Lower leg skin (tissue), 4 donors: ENCODE measurements at regions not wholly inside any gene's neighbourhood (a gene's known extent, or its start where the extent isn't known, plus 50 kb on each side); places are given as distances from the start of the nearest gene placed in this dataset.

Experiments
- DNase-seq, 2 donors: peaks; one replicate each; pipeline ENCODE4 v3.0.0-alpha.2; 2019; ENCODE audit warnings: low spot score in 2 of 2
- H3K4me3 ChIP-seq: fragments of 200-600 bp; sonication (generic); 2 replicates; pipeline ENCODE4 v1.5.1; 2017; ENCODE audit warnings: mild to moderate bottlenecking, low read depth; ENCODE audit not compliant: poor library complexity, severe bottlenecking
- POLR2A ChIP-seq, 2 donors: fragments of 450-650 bp; IDR thresholded peaks; one replicate each; pipeline ENCODE4 v1.6.1; 2016 to 2017; ENCODE audit warnings: antibody characterized with exemption in 2 of 2, mild to moderate bottlenecking in 1 of 2, moderate library complexity in 1 of 2
- WGBS, 2 donors: methylation state at CpG; one replicate each; pipeline ENCODE4 v1.1.5; 2018; 5-methylcytosine and 5-hydroxymethylcytosine counted together
- intact Hi-C: fragments of 100-400 bp; cut with DNase I; formaldehyde crosslinking; loops from one replicate; pipeline ENCODE4 v1.15.0; 2023; ENCODE audit warnings: low total_unique reads
- TF ChIP-seq, protein P1 (sequence below), 3 donors: fragments of 450-650 bp; IDR thresholded peaks; one replicate each; pipeline ENCODE4 v1.5.1; 2016; ENCODE audit warnings: antibody characterized with exemption in 3 of 3, mild to moderate bottlenecking in 3 of 3, moderate library complexity in 2 of 3

DNA sequence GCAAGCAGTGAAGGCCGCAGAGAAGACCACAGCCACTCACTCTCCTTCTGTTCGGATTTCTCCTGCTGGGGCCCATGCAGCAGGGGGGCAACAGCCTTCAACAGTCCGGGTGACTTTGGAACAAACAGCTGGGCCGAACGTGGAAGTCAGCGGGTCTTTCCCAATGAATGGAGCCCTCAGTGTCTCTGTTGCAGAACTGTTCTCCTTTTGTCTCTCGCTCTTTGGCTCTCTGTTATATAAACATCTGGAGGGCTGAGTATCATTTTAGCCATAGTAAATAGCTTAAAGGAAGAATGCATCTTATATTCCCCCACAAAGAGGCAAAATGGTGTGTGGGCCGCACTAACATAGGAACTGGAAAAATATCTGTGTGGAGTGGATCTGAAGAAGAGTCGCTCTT lies 136.7 kb upstream of the RALGAPA2 start:
- no peak for DNase-seq
- 80 to 81% methylated on average over 9 of the region's 9 CpGs for WGBS, 2 donors
- no peak for TF ChIP-seq POLR2A (IDR thresholded peaks at IDR 0.05)
- TF ChIP-seq, protein P1, sequence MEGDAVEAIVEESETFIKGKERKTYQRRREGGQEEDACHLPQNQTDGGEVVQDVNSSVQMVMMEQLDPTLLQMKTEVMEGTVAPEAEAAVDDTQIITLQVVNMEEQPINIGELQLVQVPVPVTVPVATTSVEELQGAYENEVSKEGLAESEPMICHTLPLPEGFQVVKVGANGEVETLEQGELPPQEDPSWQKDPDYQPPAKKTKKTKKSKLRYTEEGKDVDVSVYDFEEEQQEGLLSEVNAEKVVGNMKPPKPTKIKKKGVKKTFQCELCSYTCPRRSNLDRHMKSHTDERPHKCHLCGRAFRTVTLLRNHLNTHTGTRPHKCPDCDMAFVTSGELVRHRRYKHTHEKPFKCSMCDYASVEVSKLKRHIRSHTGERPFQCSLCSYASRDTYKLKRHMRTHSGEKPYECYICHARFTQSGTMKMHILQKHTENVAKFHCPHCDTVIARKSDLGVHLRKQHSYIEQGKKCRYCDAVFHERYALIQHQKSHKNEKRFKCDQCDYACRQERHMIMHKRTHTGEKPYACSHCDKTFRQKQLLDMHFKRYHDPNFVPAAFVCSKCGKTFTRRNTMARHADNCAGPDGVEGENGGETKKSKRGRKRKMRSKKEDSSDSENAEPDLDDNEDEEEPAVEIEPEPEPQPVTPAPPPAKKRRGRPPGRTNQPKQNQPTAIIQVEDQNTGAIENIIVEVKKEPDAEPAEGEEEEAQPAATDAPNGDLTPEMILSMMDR (IDR thresholded peaks at IDR 0.05): no peak
- intact Hi-C loops: no loop called here
- no peak overlapping the region for H3K4me3 ChIP-seq

DNA sequence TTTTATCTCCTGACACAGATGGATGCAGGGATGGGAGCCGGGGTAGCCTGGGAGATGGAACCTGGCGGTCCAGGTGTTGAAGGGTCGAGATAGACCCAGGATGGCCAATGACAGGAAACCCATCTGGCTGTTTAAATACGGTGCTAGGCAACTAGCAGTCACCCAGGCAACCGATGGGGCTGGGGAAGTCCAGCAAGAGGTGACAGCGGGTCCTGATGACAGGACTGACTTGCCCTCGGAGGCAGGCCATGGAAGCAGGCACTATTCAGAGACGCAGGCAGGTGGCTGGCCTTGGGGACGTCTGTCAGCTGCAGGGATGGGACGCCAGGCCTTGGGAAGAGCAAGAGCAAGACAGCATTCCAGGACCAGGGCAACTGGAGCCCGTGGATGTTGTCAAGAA lies 135.4 kb upstream of the RALGAPA2 start:
- DNase-seq: no peak
- TF ChIP-seq POLR2A (IDR thresholded peaks at IDR 0.05): no peak
- TF ChIP-seq, protein P1 (IDR thresholded peaks at IDR 0.05): no peak
- H3K4me3 ChIP-seq: no peak overlapping the region
- intact Hi-C loops: no loop called here
- WGBS, 2 donors: 87% methylated on average over 11 of the region's 11 CpGs

DNA sequence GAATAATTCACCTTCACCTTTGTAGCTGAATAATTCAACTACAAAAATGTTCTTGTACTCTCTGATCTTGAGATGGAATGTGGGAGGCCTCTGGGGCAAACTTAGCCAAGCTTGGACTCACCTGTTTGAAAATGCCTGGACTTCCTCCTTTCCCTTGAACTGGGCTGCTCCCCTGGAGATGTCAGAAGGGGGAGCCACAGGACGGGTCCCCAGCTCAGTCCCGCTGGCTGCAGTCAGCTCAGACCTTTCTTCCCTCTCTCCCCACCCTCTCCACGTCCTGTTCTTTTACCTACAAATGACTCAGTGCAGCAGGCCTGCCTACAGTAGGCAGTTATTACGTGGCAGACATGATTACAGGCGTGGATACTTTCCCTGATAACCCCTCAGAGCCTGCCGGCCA lies 131.5 kb upstream of the RALGAPA2 start:
- no peak overlapping the region for H3K4me3 ChIP-seq
- intact Hi-C loops: no loop called here
- TF ChIP-seq, protein P1 (IDR thresholded peaks at IDR 0.05): no peak
- no peak for TF ChIP-seq POLR2A (IDR thresholded peaks at IDR 0.05)
- no peak for DNase-seq
- WGBS, 2 donors: 46 to 59% methylated on average over 6 of the region's 6 CpGs

DNA sequence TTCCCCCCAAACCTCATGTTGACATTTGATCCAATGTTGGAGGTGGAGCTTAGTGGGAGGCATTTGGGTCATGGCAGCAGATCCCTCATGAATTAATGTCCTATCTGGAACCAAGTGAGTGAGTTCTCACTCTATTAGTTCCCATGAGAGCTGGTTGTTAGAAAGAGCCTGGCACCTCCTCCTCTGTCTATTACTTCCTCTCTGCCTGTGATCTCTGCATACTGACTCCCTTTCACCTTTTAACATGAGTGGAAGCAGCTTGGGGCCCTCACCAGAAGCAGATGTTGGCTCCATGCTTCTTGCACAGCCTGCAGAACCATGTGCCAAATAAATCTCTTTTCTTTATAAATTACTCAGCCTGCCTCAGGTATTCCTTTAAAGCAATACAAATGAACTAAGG lies 127.3 kb upstream of the RALGAPA2 start:
- TF ChIP-seq POLR2A (IDR thresholded peaks at IDR 0.05): no peak
- TF ChIP-seq, protein P1 (IDR thresholded peaks at IDR 0.05): no peak
- intact Hi-C loops: no loop called here
- H3K4me3 ChIP-seq: no peak overlapping the region
- no peak for DNase-seq

DNA sequence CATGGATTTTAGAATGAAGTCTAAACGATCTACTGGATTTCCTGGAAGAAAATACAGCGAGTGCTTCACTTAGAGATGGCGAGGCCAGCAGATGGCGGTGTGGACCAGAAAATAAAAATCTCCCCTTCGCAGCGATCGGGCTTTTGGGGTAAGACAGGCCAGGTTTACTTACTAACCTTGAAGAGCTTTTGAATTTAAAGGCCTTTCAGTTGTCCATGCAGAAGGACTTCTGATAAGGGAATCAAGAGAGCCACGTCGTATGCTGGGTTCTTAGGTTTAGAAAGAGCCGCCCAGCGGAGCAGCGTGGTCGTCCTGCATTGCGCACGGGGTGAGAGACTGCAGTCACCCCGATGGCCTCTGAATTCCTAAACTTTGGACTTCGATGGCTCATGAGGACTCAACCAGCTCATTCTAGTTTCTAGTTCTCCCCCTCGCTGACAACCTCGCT lies 125.2 kb upstream of the RALGAPA2 start:
- TF ChIP-seq POLR2A (IDR thresholded peaks at IDR 0.05): no peak
- TF ChIP-seq, protein P1 (IDR thresholded peaks at IDR 0.05): no peak
- DNase-seq: peak in 1 of 2 donors; percentile 85
- WGBS, 2 donors: 35 to 36% methylated on average over 19 of the region's 19 CpGs
- H3K4me3 ChIP-seq: no peak overlapping the region
- intact Hi-C loops: no loop called here

DNA sequence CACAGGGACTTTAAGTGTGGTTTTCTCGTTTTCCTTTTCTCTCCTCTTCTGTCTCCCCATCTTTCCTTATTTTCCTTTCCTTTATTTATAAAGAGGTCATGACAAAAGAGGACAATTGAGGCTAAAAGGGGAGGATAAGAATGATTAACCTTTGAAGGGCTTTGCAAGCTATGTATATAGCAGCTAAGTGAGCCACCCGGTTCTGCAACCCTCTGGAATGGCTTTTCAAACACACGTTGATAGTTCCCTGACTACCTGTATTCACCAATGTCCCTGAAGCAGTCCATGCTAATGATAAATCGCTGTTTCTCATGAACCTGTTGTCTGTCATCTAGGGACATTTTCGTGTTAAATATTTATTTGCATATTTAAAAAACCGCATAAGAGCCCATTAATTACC lies 124.4 kb upstream of the RALGAPA2 start:
- DNase-seq: no peak
- 49 to 50% methylated on average over 6 of the region's 6 CpGs for WGBS, 2 donors
- no peak overlapping the region for H3K4me3 ChIP-seq
- intact Hi-C loops: no loop called here
- TF ChIP-seq, protein P1 (IDR thresholded peaks at IDR 0.05): no peak
- TF ChIP-seq POLR2A (IDR thresholded peaks at IDR 0.05): no peak
